Urinary bladder (tissue), 3 donors: ENCODE measurements at regions not wholly inside any gene's neighbourhood (a gene's known extent, or its start where the extent isn't known, plus 50 kb on each side); places are given as distances from the start of the nearest gene placed in this dataset.

ENCODE experiments used
- DNase-seq: peaks from one replicate; pipeline ENCODE4 v3.0.0-alpha.2; 2015; ENCODE audit errors: extremely low spot score
- H3K27ac ChIP-seq: one replicate; pipeline ENCODE4 v1.5.1; 2013; ENCODE audit warnings: low read depth, mild to moderate bottlenecking, moderate library complexity
- H3K36me3 ChIP-seq: one replicate; pipeline ENCODE4 v1.6.1; 2013; ENCODE audit warnings: mild to moderate bottlenecking, moderate library complexity; ENCODE audit not compliant: insufficient read depth
- H3K4me1 ChIP-seq: one replicate; pipeline ENCODE4 v1.6.1; 2013; ENCODE audit warnings: mild to moderate bottlenecking, moderate library complexity; ENCODE audit not compliant: insufficient read depth
- H3K4me3 ChIP-seq: one replicate; pipeline ENCODE4 v1.5.1; 2013; ENCODE audit warnings: low read depth, low read length
- WGBS: extraction: QIAGEN DNeasy Blood & Tissue Kit; methylation state at CpG from one replicate; pipeline ENCODE4 v1.1.7; 2013; 5-methylcytosine and 5-hydroxymethylcytosine counted together
- donor health status: healthy with polysubstance abuse.
- donor health status: healthy.

DNA sequence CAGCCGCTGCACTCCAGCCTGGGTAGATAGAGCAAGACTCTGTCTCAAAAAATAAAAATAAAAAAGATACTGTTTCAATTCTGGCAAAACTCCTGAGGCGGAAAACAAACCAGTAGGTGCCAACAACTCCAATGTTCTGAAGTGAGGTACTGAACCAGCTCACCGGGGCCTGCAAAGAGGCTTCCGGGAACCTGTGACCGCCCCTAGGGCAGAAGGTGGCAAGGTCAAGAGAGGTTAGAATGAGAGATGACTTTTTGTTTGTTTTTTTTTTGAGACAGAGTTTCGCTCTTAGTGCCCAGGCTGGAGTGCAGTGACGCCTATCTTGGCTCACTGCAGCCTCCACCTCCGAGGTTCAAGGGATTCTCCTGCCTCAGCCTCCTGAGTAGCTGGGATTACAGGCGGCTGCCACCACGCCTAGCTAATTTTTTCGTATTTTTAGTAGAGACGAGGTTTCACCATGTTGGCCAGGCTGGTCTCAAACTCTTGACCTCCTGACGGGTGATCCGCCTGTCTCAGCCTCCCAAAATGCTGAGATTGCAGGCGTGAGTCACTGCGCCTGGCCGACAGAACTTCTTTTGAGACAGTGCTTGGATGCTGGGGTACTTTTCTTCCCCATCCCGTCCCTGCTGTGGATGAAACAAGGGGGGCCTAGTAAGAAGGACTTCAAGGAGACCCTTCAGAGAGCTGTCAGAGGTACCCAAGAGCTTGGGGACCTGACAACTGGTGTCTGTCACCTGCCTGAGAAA, 91.9 kb upstream of the SLC25A33 start:
- Histone ChIP-seq H3K27ac (no peak overlapping the region), H3K4me3 (no peak overlapping the region), H3K36me3 (no peaks in the 10 kb centered on the region), H3K4me1 (no peaks in the 10 kb centered on the region)
- 91% methylated on average over 18 of the region's 18 CpGs for WGBS
- no peak for DNase-seq

DNA sequence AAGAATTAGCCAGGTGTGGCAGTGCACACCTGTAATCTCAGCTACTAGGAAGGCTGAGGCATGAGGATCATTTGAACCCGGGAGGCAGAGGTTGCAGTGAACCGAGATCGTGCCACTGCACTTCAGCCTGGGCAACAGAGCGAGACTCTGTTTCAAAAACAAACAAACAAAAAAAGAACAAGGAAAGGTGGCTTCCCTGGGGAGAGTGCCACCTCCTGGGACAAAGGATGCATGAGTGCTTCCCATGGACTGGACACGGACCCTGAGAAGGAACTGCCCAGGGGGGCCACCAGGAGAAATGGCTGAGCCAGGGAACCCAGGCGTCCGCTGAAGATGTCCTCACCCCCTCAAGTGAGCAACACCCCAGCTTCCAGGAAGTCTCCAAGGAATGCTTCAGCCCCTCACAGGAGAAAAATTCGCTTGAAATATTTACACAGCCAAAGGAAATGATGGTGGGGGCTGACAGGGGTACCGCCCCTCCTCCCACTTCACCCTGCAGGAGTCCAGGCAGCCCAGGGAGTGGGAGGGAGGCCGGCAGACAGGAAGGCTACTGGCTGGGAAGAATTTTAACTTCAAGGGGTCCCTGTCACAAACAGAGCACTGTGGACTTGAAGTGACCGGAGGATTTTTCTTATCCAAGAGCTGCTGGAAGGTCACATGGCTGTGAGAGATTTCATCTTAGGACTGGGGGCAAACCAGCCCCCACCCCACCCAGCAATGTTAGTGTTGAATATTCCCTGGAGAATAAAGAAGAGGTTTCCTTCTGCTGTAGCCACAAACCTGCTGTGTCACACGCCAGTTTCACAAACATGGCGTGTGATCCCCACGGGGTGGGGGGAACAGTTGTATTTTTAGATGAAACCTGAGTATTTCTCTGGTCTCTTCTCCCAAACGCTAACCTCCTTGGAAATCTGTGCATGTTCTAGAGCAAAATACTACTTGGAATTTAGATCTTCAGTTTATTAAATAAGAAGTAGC, 90.8 kb upstream of the SLC25A33 start:
- DNase-seq = no peak
- WGBS = 54% methylated on average over 15 of the region's 15 CpGs
- no peak overlapping the region for H3K27ac ChIP-seq
- H3K4me3 ChIP-seq = no peak overlapping the region
- H3K36me3 ChIP-seq = no peaks in the 10 kb centered on the region
- no peaks in the 10 kb centered on the region for H3K4me1 ChIP-seq

GRCh38 chr1:9449110-9449627, 90.1 kb upstream of the SLC25A33 start:
- no peaks in the 10 kb centered on the region for H3K4me1 ChIP-seq
- no peak overlapping the region for H3K4me3 ChIP-seq
- WGBS = 21% methylated on average over 10 of the region's 10 CpGs
- DNase-seq = no peak
- no peaks in the 10 kb centered on the region for H3K36me3 ChIP-seq
- no peak overlapping the region for H3K27ac ChIP-seq

DNA sequence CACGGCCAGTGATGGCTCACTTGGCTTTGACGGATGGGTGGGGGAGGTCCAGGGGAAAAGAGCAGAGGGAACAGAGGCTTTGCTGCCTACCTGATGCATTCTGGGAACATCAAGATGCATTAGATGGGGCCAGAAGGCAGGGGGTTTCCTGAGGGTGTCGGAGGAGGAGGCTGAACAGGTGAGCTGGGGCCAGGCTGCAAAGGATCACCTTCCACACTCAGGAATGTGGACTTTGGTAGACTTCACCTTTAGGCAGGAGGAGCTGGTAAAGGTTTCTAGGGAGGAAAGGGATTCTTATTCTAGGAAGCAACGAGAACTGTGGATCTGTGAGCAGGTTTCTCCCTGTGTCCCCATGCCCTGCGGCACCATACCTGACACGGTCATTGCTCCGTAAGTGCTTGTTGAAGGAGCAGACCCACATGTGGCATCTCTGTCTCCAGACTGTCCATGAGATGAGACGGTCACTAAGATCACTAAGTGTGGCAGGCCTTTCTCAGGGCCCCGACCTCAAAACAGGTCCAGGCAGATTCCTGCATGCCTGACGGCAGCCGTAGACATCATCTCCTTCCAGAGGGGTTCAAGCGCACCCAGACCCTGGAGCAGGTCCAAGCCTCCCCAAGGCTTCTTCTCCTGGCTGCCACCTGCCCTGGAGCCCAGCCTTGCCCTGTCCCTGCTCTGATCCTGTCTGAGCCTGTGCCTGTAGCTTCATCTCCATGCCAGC, 89.1 kb upstream of the SLC25A33 start:
- WGBS = 94% methylated on average over 12 of the region's 12 CpGs
- H3K27ac ChIP-seq = no peak overlapping the region
- H3K36me3 ChIP-seq = no peaks in the 10 kb centered on the region
- no peak overlapping the region for H3K4me3 ChIP-seq
- DNase-seq = no peak
- no peaks in the 10 kb centered on the region for H3K4me1 ChIP-seq

DNA sequence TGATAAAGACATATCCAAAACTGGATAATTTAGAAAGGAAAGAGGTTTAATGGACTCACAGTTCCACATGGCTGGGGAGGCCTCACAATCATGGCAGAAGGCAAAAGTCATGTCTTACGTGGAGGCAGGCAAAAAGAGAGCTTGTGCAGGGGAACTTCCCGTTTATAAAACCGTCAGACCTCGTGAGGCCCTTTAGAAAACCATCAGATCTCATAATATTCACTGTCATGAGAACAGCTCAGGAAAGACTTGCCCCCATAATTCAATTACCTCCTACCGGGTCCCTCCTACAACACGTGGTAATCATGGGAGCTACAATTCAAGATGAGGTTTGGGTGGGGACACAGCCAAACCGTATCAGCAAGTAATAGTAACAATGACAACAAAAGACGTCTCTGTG, 88.2 kb upstream of the SLC25A33 start:
- no peak for DNase-seq
- H3K36me3 ChIP-seq = no peaks in the 10 kb centered on the region
- H3K4me1 ChIP-seq = no peaks in the 10 kb centered on the region
- WGBS = 85% methylated on average over 8 of the region's 8 CpGs
- H3K4me3 ChIP-seq = no peak overlapping the region
- no peak overlapping the region for H3K27ac ChIP-seq

DNA sequence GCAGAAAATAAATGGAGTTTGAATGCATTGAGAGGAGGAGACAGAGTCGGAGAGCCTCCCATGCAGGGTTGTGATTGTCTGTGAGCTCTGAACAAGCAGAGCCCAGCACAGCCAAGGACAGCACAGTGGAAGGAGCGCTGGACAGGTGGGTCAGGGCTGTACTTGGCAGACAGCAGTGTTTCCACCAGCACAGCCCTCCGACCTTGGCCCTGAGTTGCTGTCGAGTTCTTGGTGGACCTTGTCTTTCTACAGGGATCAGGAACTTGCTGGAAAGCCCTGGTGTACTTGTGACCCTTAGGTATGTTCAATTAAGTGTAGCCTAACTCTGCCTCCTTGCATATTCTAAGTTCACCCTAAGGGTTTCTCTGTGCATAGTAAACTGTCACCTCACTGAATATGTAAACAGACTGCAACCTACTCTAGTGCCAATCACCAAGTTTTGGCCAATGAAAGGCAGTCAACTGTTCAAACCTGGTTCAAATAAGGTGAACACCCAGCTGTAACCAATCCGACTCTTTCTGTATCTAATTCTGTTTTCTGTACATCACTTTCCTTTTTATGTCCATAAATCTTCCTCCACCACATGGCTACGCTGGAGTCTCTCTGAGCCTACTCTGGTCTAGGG, 86.6 kb upstream of the SLC25A33 start:
- WGBS = 80% methylated on average over 6 of the region's 6 CpGs
- Histone ChIP-seq H3K36me3 (no peaks in the 10 kb centered on the region), H3K27ac (no peak overlapping the region), H3K4me1 (no peaks in the 10 kb centered on the region), H3K4me3 (no peak overlapping the region)
- DNase-seq = no peak

DNA sequence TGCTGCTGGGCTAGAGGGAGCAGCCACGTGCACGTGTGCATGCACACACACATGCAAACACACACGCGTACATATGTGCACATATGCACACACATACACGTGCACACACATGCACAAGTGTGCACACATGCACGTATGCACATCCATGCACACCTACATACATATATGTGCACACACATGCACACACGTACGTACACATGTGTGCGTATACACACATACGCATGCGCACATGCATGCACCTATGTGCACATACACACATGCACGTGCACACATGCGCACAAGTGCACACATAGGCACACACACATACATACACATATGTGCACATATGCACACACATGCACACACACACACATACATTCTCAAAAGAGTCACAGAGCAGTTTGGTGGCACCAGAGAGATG, 85.9 kb upstream of the SLC25A33 start:
- WGBS = 93% methylated on average over 13 of the region's 13 CpGs
- Histone ChIP-seq H3K4me3 (no peak overlapping the region), H3K27ac (no peak overlapping the region), H3K4me1 (no peaks in the 10 kb centered on the region), H3K36me3 (no peaks in the 10 kb centered on the region)
- no peak for DNase-seq

GRCh38 chr1:9453779-9454418, 85.4 kb upstream of the SLC25A33 start:
- Histone ChIP-seq H3K27ac (no peak overlapping the region), H3K4me1 (no peaks in the 10 kb centered on the region), H3K4me3 (no peak overlapping the region), H3K36me3 (no peaks in the 10 kb centered on the region)
- WGBS = 62% methylated on average over 13 of the region's 13 CpGs
- no peak for DNase-seq

DNA sequence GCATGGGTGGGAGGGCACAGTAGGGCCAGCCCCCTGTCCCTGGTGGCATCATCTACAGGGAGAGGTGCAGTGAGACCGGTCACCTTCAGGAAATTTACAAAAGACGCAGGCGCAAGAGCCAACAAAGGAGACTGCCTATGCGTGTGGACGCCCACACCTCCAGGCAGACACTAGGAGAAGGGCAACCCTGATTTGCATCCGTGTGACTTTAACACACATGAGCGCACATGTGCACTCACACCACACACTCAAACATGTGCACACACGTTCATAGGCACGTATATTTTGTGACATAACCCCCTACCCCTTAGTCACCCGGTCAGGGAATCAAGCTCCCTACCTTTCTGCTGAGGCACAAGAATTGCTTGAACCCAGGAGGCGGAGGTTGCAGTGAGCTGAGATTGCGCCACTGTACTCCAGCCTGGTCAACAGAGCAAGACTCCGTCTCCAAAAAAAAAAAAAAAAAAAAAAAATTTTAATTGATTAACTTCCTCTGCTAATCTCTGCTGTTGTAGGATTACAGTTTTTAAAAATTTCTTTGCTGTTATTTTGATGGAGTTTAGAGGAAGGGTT, 84.7 kb upstream of the SLC25A33 start:
- no peak overlapping the region for H3K27ac ChIP-seq

DNA sequence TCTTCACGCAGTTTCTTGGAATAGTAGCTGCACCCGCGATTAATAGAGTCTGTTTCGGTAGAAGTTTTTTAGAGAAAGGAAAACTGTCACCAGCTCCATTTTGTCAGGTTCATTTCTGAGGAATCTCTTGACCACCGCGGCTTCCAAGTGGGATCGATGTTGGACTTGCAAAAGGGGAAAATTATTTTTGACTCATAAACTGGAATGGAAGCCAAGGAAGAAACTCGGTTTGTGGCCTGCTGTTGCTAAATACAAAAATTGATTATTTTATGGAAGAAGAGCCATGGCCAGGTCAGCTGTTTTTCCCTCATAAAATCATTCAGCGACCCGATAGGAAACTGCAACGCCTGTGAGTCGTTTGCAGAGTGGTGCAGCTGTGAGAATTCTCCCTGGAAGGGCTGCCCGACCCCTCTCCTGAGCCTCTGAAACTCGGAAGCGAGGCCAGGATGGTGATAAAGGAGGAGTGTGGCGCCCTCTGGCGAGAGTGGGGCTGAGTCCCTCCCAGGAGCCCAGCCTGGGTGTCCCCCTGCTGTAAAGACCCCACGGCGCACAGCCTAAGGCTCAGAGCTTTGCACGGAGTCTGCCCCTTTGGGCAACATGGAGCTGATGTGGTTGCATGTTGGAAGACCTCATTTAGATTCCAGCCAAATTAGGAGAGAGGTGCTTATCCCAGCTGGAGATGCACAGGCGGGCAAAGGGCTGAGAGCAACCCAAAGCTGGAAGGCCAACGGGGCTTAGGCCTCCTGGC, 83.6 kb upstream of the SLC25A33 start:
- no peak overlapping the region for H3K27ac ChIP-seq
- H3K4me3 ChIP-seq = no peak overlapping the region
- no peak for DNase-seq
- WGBS = 37% methylated on average over 22 of the region's 22 CpGs
- H3K4me1 ChIP-seq = no peaks in the 10 kb centered on the region
- H3K36me3 ChIP-seq = no peaks in the 10 kb centered on the region

More for the DNA sequence above, 84.7 kb upstream of the SLC25A33 start:
- Histone ChIP-seq H3K4me3 (no peak overlapping the region), H3K4me1 (no peaks in the 10 kb centered on the region), H3K36me3 (no peaks in the 10 kb centered on the region)
- 92% methylated on average over 13 of the region's 13 CpGs for WGBS
- DNase-seq = no peak

DNA sequence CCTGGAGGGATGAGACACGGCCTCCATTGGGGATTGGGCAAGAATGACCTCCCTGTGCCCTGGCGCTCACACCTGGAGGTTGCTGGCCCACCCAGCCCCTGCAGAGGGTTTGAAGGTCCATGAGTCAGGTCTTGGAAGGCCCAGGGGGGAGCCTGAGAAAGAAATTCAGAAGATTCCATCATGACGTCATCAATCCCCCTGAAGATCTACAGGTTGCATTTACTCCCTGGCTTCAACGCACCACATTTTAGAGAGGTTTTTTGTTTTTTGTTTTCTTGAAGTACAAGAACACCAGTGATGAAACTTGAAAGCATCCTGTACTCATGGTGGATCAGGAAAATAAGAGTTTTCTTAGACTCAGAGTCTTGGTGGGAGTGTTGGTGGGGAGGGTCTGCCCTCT, 82.4 kb upstream of the SLC25A33 start:
- Histone ChIP-seq H3K36me3 (no peaks in the 10 kb centered on the region), H3K27ac (no peak overlapping the region), H3K4me3 (no peak overlapping the region), H3K4me1 (no peaks in the 10 kb centered on the region)
- no peak for DNase-seq
- WGBS = 94% methylated on average over 4 of the region's 4 CpGs

GRCh38 chr1:9459816-9460407, 79.4 kb upstream of the SLC25A33 start:
- Histone ChIP-seq H3K36me3 (no peaks in the 10 kb centered on the region), H3K27ac (no peak overlapping the region), H3K4me3 (no peak overlapping the region), H3K4me1 (no peaks in the 10 kb centered on the region)
- 52% methylated on average over 10 of the region's 10 CpGs for WGBS
- DNase-seq = no peak
